Chondrocyte (in vitro differentiated cells): ENCODE measurements at regions not wholly inside any gene's neighbourhood (a gene's known extent, or its start where the extent isn't known, plus 50 kb on each side); places are given as distances from the start of the nearest gene placed in this dataset.

ENCODE experiments used
- DNase-seq: peaks from one replicate; pipeline ENCODE4 v3.0.0; 2021; ENCODE audit warnings: mixed read lengths, low spot score
- H3K27ac Mint-ChIP-seq: one replicate; pipeline ENCODE4 v1.8.0; 2021; ENCODE audit warnings: mild to moderate bottlenecking, moderate library complexity, mixed read lengths; ENCODE audit not compliant: unreplicated experiment
- H3K27me3 Mint-ChIP-seq: 2 replicates; pipeline ENCODE4 v1.8.0; 2021; ENCODE audit warnings: low read depth, mixed read lengths
- H3K36me3 Mint-ChIP-seq: 2 replicates; pipeline ENCODE4 v1.8.0; 2021; ENCODE audit warnings: low read depth, mixed read lengths
- H3K4me1 Mint-ChIP-seq: 2 replicates; pipeline ENCODE4 v1.8.0; 2021; ENCODE audit warnings: low read depth, mild to moderate bottlenecking, mixed read lengths
- H3K4me3 Mint-ChIP-seq: one replicate; pipeline ENCODE4 v1.8.0; 2021; ENCODE audit warnings: mild to moderate bottlenecking, moderate library complexity, mixed read lengths; ENCODE audit not compliant: unreplicated experiment
- H3K9me3 Mint-ChIP-seq: 2 replicates; pipeline ENCODE4 v1.8.0; 2021; ENCODE audit warnings: low read depth, mixed read lengths
- TF ChIP-seq, protein P1 (sequence below): fragments of 200-600 bp; sonication (generic); IDR thresholded peaks from 2 replicates; pipeline ENCODE4 v1.5.0; 2021; ENCODE audit warnings: antibody characterized with exemption, mild to moderate bottlenecking, moderate library complexity

- H3K4me3 Mint-ChIP-seq: no peak overlapping the region
- H3K27me3 Mint-ChIP-seq: no peaks in the 10 kb centered on the region
- TF ChIP-seq, protein P1, sequence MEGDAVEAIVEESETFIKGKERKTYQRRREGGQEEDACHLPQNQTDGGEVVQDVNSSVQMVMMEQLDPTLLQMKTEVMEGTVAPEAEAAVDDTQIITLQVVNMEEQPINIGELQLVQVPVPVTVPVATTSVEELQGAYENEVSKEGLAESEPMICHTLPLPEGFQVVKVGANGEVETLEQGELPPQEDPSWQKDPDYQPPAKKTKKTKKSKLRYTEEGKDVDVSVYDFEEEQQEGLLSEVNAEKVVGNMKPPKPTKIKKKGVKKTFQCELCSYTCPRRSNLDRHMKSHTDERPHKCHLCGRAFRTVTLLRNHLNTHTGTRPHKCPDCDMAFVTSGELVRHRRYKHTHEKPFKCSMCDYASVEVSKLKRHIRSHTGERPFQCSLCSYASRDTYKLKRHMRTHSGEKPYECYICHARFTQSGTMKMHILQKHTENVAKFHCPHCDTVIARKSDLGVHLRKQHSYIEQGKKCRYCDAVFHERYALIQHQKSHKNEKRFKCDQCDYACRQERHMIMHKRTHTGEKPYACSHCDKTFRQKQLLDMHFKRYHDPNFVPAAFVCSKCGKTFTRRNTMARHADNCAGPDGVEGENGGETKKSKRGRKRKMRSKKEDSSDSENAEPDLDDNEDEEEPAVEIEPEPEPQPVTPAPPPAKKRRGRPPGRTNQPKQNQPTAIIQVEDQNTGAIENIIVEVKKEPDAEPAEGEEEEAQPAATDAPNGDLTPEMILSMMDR: no peak
Observed at GRCh38 chr3:31028766-31029165, 134.3 kb upstream of the GADL1 start.

GRCh38 chr3:31029706-31030105 is 135.2 kb upstream of the GADL1 start:
- Mint-ChIP-seq H3K9me3 (peaks cover 20% of the 10 kb centered on the region), H3K36me3 (peaks cover 5% of the 10 kb centered on the region), H3K4me1 (no peaks in the 10 kb centered on the region), H3K4me3 (no peak overlapping the region), H3K27me3 (no peaks in the 10 kb centered on the region), H3K27ac (no peak overlapping the region)
- TF ChIP-seq, protein P1: no peak
- no peak for DNase-seq

More at GRCh38 chr3:31028766-31029165, 134.3 kb upstream of the GADL1 start:
- Mint-ChIP-seq H3K36me3 (peaks cover 5% of the 10 kb centered on the region), H3K9me3 (peaks cover 20% of the 10 kb centered on the region), H3K4me1 (no peaks in the 10 kb centered on the region), H3K27ac (no peak overlapping the region)
- no peak for DNase-seq

GRCh38 chr3:31035681-31036080 is 141.2 kb upstream of the GADL1 start:
- Mint-ChIP-seq H3K27me3 (no peaks in the 10 kb centered on the region), H3K27ac (no peak overlapping the region), H3K9me3 (peaks cover 4% of the 10 kb centered on the region), H3K36me3 (no peaks in the 10 kb centered on the region), H3K4me1 (no peaks in the 10 kb centered on the region), H3K4me3 (no peak overlapping the region)
- TF ChIP-seq, protein P1: no peak
- DNase-seq: no peak

- Mint-ChIP-seq H3K4me3 (no peak overlapping the region), H3K9me3 (peaks cover 14% of the 10 kb centered on the region)
Observed at GRCh38 chr3:31038086-31038739, 143.8 kb upstream of the GADL1 start.

DNA sequence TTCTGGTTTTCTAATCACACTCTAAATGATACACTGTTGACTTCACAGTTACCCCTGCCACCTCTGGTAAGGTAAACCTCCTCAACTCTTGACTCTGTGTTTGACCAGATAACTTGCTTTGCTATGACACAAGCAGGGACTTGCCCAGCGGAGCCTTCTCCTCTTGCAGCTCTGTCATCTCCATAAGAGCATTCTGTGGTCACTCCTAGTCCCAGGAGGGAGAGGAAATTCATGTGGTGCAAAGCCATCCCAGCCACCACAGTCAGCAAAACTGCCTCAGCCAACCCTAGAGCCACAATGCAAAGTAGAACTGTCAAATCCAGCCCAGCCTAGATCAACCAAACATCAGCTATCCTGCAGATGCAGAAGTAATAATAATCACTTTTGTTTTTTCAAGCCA is 144.7 kb upstream of the GADL1 start:
- Mint-ChIP-seq H3K4me3 (no peak overlapping the region), H3K9me3 (peaks cover 18% of the 10 kb centered on the region), H3K36me3 (peaks cover 4% of the 10 kb centered on the region), H3K4me1 (peaks cover 12% of the 10 kb centered on the region), H3K27me3 (no peaks in the 10 kb centered on the region), H3K27ac (no peak overlapping the region)
- no peak for DNase-seq
- TF ChIP-seq, protein P1: no peak

More at GRCh38 chr3:31038086-31038739, 143.8 kb upstream of the GADL1 start:
- DNase-seq: no peak
- peaks cover 4% of the 10 kb centered on the region for H3K36me3 Mint-ChIP-seq
- no peaks in the 10 kb centered on the region for H3K27me3 Mint-ChIP-seq
- no peak overlapping the region for H3K27ac Mint-ChIP-seq
- H3K4me1 Mint-ChIP-seq: peaks cover 12% of the 10 kb centered on the region
- TF ChIP-seq, protein P1: no peak
